ENCODE measurements at regions not wholly inside any gene's neighbourhood (a gene's known extent, or its start where the extent isn't known, plus 50 kb on each side); places are given as distances from the start of the nearest gene placed in this dataset.

DNA sequence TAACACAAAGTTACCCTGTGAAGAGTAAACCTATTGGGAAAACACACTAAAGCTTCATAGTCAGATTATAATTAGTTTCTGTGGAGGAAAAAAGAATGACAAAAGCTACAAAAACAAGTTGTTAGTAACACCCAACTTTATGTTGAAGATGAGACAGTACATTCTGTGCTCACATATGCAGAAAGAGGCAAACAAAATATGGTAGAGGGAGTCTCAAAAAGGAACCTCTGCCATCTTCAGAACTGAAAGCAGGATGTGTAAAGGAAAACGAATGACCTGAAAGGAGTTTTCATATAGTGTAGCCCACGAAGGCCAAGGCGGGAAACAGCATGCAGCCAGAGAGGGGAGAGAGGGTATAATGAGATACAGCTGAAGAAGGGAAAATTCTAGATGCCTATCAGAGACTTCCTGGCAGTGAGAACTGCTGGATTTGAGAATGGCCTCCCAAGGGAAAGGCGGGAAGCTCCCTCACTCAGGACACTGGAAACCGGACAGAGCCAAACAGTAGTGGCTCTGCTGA, 84.1 kb upstream of the HEY2 start:
- no peak for DNase-seq

DNA sequence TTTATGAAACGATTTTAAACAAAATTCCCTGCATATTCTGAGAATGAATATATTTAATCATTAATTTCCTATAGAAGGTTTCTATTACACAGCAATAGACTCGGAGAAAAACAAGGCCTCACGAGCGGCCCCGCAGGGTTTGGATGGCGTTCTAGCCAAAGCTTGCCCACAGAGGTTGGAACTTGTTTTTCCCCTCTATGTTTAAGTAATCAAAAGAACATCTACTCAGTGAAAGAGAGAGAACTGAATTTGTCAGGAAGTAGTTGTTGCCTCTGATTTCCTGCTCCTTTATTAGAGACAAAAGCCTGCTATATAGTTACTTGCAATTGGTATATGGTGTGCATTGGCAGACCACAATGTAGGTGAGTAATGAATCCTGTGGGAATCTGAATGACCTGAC, 82.1 kb upstream of the HEY2 start:
- no peak for DNase-seq

DNA sequence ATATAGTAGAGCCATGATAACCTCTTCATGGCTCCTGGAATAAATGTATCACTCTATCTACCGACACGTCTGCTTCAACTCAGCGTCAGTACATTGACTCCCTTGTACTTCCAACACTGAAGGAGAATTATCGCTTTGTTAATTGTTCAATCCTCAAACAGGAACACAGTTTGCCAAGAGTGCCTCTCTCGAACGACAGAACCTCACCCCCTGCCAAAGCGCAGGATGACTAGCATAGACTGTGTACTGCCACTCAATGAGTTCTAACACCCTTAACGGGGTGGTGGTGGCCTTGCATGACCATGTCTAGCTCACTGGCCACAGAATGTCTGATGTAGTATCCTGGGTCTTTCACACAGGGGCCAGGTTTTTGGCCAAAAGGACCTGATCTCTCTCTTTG, 81.4 kb upstream of the HEY2 start:
- DNase-seq: no peak

DNA sequence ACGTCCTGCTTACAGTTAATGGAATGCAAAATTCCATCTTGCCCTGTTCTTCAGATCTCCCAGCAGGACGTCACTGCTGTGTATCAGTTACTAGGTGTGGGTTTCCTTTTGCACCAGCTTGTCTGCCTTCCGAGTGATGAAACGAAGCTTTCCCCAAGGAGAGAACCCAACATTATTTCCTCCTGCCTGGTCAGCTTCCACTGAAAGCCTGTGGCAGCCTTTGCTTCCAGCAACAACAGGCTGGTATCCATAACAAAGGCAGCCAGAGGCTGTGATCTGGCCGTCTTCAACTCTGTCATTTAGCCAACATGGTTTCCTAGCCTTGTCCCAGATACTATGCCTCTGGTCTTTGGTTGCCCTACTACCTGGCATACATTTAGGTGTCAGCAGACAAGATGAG, 78.9 kb upstream of the HEY2 start:
- DNase-seq: no peak

DNA sequence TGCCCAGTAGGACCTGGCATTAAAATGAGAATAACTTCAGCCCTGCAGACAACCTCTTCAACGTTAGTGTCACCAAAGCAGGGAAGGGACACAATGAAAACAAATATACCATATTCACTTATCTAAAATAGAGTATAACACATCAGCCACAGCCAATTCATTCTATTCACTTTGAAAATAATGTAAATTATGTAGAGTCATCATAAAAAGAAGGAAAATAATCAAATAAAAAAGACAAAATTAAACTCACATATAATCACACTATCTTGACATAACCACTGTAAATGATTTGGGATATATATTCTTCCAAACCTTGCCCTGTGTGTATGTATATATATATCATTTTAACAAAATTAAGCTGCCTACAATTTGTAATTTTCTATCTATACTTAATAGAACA, 78.1 kb upstream of the HEY2 start:
- no peak for DNase-seq

DNA sequence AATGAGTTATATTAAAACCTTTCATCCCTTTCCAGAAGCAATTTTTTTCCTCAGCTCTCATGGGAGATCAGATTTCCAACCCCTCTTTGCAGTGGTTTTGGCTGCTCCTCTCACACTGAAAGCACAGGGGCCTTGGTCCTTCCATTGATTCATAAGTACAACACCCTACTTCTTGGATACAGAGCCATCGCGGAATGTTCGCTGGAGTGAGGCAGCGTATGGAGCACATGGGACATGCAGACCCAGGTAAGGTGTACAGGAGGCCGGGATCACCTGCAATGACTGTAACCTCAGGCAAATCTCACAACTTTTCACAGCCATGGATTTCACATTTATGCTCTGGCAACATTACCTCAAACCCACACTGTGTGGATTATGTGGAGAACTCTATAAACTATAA, 75.2 kb upstream of the HEY2 start:
- DNase-seq: no peak

DNA sequence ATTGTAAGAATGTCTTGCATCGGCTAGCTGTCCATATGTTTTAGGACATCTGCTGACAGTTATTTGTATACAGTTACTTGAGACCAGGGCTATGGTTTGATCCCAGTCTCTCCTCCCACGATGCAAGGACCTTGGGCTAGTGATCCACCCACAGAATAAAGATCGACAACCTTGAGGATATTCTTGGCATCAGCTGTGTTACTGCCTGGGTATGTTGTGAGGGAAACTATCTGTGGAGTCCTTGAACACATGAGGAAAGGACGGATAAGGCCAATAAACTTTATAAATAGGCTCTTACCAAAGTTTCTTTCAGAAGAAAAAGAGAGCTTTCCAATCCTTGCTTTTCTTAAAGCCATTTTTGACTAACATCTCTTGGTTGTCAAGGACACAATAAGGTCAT, 70.8 kb upstream of the HEY2 start:
- no peak for DNase-seq

DNA sequence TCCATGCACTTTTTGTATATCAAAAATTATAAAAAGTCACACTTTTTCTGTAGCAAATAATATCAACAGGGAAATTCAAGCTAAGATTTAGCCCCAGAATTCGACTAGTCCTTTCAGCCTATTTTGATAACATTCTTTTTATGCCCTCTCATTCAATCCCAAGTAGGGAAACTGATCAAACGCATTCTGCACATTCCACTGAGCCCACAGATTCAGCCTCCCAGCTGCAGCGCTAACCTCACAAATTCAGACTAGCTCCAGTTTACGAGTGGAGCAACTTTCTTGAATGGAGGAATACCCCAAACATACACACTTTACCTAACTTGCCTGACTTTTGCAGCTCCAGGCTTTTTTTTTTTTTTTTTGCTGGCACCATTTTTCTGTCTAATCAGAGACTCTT, 70.3 kb upstream of the HEY2 start:
- DNase-seq: no peak

DNA sequence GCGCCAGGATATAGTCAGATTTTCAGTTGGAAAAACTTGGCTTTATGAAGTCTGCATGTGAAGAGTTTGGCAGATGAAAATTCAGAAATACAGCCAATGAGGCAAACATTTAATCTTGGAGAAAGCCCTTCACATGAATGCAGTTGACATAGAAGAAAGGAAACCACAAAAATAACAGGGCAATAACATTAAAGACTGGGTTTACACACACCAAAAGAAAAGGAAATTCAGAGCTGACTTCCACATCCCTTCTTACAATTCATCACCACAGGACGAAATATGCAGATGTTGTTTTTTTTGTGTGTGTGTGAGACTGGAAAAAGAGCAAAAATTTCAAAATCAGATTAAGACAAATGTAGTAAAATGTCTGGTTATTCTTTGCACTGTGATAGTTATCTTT, 69.8 kb upstream of the HEY2 start:
- no peak for DNase-seq

DNA sequence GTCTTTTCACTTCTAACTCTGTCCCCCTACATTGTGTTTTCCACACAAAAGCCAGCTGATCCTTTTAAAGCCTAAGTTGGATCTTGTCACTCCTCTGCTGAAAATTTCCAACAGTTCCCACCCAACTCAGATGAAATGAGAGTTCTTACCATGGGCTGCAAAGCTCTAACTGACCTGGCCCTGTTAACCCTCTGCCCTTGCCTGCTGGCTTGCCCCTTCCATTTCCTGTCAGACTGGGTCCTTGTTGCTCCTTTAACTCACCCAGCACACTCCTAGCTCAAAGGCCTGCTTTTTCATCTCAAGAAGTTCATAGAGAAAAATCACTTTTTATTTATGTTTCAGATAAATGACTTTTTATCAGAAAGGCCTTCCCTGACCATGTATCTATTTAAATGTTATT, 66.5 kb upstream of the HEY2 start:
- no peak for DNase-seq

DNA sequence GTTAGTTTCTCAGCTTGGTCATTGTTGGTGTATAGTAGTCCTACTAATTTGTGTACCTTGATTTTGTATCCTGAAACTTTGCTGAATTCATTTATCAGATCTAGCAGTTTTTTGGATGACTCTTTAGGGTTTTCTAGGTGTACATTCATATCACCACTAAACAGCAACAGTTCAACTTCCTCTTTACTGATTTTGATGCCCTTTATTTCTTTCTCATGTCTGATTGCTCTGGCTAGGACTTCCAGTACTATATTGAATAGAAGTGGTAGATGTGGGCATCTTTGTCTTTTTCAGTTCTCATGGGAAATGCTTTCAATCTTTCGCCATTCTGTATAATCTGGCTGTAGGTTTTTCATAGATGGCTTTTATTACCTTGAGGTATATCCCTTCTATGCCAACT, 61.3 kb upstream of the HEY2 start:
- DNase-seq: no peak

DNA sequence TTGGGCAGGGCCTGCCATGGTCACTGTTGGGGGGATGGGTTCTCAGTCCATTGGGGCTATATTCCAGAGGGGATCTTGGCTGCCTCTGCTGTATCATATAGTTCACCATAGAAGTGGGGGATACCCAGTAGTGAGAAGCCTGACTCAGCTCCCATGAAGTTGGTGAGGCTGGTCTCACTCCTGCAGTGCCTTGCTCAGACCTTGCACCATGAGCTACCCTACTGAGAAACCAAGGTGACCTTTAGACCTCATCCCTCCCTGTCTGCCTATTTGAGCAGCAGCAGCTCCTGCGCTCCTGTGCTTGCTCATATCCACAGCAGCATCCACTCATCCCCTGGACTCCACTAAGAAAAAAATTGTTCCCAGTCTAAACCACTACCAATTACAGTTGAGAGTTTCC, 56.0 kb upstream of the HEY2 start:
- no peak for DNase-seq

DNA sequence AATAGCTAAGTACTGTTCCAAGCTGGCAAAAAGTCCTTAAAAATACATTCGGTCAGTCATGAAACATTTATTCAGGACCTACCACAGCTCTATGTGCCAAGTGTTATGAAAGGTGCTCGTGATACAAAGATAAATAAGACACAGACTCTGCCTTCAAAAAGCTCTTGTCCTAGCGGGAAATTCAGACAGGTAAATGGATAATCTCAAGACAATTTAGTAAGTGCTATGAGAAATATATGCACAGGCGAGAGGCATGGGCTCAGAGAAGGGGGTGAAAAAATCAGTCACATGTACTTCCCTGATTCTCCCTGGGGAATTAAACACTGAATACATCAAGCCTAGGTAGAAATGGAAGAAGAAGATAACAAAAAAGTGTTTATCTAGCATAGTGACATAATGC, 49.8 kb upstream of the HEY2 start:
- no peak for DNase-seq
